IMR-90 (cell line): ENCODE measurements at regions not wholly inside any gene's neighbourhood (a gene's known extent, or its start where the extent isn't known, plus 50 kb on each side); places are given as distances from the start of the nearest gene placed in this dataset.

ENCODE experiments used
- ELK1 ChIP-seq: fragments of 150-350 bp; IDR thresholded peaks from 2 replicates; pipeline ENCODE4 v1.6.1; 2016; ENCODE audit warnings: low read depth, mild to moderate bottlenecking, low read length, moderate library complexity, borderline replicate concordance
- MAFK ChIP-seq: IDR thresholded peaks from 2 replicates; pipeline ENCODE4 v1.6.1; 2012; ENCODE audit warnings: low read depth, low read length, improper control_type of control experiment
- MXI1 ChIP-seq: IDR thresholded peaks from 2 replicates; pipeline ENCODE4 v1.6.1; 2012; ENCODE audit warnings: low read depth, mild to moderate bottlenecking, low read length, moderate library complexity, borderline replicate concordance
- SMC3 ChIP-seq: fragments of 150-350 bp; IDR thresholded peaks from 2 replicates; pipeline ENCODE4 v1.6.1; 2016; ENCODE audit warnings: low read depth, mild to moderate bottlenecking, antibody characterized with exemption, low read length, moderate library complexity

GRCh38 chr6:105604587-105604884 is 201.7 kb upstream of the PREP start (continued):
- TF ChIP-seq MAFK (no peak), ELK1 (no peak), SMC3 (no peak), MXI1 (no peak)
